Caco-2 (cell line): ENCODE measurements at regions not wholly inside any gene's neighbourhood (a gene's known extent, or its start where the extent isn't known, plus 50 kb on each side); places are given as distances from the start of the nearest gene placed in this dataset.

ENCODE experiments used
- BruUV-seq: library from RNA; stranded (reverse); fragments of 400-500 nt; replicated peaks from 2 replicates; lab custom pipeline; 2021; lab: Mats Ljungman, UMichigan
- CTCF ChIA-PET: fragments of 300-600 bp; sonication (Branson Sonifier 250); formaldehyde crosslinking; loops from one replicate; lab custom pipeline; 2022; ENCODE audit warnings: antibody characterized with exemption; lab: Charles Lee
- POLR2A ChIA-PET: fragments of 300-600 bp; sonication (Branson Sonifier 250); formaldehyde crosslinking; loops from one replicate; lab custom pipeline; 2022; ENCODE audit warnings: antibody characterized with exemption; lab: Charles Lee
- DNase-seq, 2 experiments: peaks; one replicate each; pipeline versions ENCODE4 v3.0.0 to v3.0.0-alpha.2; 2020 to 2022
- H3K27me3 ChIP-seq: replicated peaks from 2 replicates; pipeline ENCODE4 v1.6.0; 2011; ENCODE audit warnings: low read length; ENCODE audit not compliant: control insufficient read depth, insufficient read depth
- H3K36me3 ChIP-seq: 2 replicates; pipeline ENCODE4 v1.5.1; 2011; ENCODE audit warnings: low read length; ENCODE audit not compliant: control insufficient read depth, insufficient read depth
- H3K4me1 ChIP-seq: fragments of 250-450 bp; sonication (Bioruptor Pico); 2 replicates; pipeline ENCODE4 v1.5.1; 2020; ENCODE audit warnings: mild to moderate bottlenecking
- H3K4me3 ChIP-seq: 2 replicates; pipeline ENCODE4 v1.5.1; 2011; ENCODE audit warnings: low read depth, mild to moderate bottlenecking, control low read depth, low read length
- H3K9me3 ChIP-seq: fragments of 250-450 bp; sonication (Bioruptor Pico); 2 replicates; pipeline ENCODE4 v1.5.1; 2020; ENCODE audit warnings: mild to moderate bottlenecking, moderate library complexity
- H3K27ac Mint-ChIP-seq: one replicate; pipeline ENCODE4 v1.8.0; 2022; ENCODE audit warnings: mixed read lengths; ENCODE audit not compliant: unreplicated experiment
- H3K27me3 Mint-ChIP-seq: one replicate; pipeline ENCODE4 v1.8.0; 2022; ENCODE audit warnings: mixed read lengths; ENCODE audit not compliant: insufficient read depth, unreplicated experiment
- H3K36me3 Mint-ChIP-seq: one replicate; pipeline ENCODE4 v1.8.0; 2022; ENCODE audit warnings: mild to moderate bottlenecking, mixed read lengths; ENCODE audit not compliant: insufficient read depth, unreplicated experiment
- H3K4me1 Mint-ChIP-seq: one replicate; pipeline ENCODE4 v1.8.0; 2022; ENCODE audit warnings: low read depth, mixed read lengths; ENCODE audit not compliant: unreplicated experiment
- H3K4me3 Mint-ChIP-seq: one replicate; pipeline ENCODE4 v1.8.0; 2022; ENCODE audit warnings: mild to moderate bottlenecking, moderate library complexity, mixed read lengths; ENCODE audit not compliant: unreplicated experiment
- H3K9me3 Mint-ChIP-seq: one replicate; pipeline ENCODE4 v1.8.0; 2022; ENCODE audit warnings: mixed read lengths; ENCODE audit not compliant: unreplicated experiment
- intact Hi-C: fragments of 100-400 bp; cut with micrococcal nuclease; formaldehyde crosslinking; loops from one replicate; pipeline ENCODE4 v1.10.0; 2022; ENCODE audit not compliant: unreplicated experiment
- TF ChIP-seq, protein P1 (sequence below), 2 experiments: fragments of 200-600 bp in 1 of 2; IDR thresholded peaks; 1 replicate in 1 of 2; 2 replicates in 1 of 2; pipeline versions ENCODE4 v1.5.1 to v1.8.0; 2011 to 2022; ENCODE audit warnings: antibody characterized with exemption in 1 of 2, control low read depth in 1 of 2, inconsistent platforms in 1 of 2, low read depth in 1 of 2, low read length in 1 of 2, mild to moderate bottlenecking in 1 of 2, moderate library complexity in 1 of 2; ENCODE audit not compliant: insufficient read depth in 1 of 2, severe bottlenecking in 1 of 2, unreplicated experiment in 1 of 2

DNA sequence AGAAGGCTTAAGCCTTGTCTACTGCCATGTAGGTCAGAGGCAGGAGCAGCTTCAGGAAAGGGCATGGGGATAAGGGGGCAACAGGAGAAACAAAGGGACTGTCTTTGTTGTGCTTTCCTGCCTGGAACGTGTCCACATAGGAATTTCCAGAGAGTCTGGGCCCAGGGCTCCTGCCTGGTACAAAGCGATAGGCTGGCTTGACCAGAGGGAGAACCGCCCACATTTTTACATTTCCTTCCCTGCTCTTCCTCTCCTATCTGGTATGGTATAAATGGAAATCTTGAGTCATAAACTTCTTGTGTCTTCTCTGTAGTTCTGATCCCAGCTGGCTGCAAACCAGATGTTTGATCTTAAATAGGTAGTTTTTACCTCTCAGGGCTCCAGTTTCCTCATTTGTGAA lies 414.8 kb downstream of the HRH4 start:
- Mint-ChIP-seq H3K4me1 (no peaks in the 10 kb centered on the region), H3K27me3 (no peaks in the 10 kb centered on the region), H3K36me3 (no peaks in the 10 kb centered on the region), H3K4me3 (no peak overlapping the region), H3K9me3 (no peaks in the 10 kb centered on the region), H3K27ac (no peak overlapping the region)
- Histone ChIP-seq H3K4me1 (no peaks in the 10 kb centered on the region), H3K27me3 (no peaks in the 10 kb centered on the region), H3K4me3 (no peak overlapping the region), H3K9me3 (no peaks in the 10 kb centered on the region), H3K36me3 (no peaks in the 10 kb centered on the region)
- DNase-seq = no peak
- POLR2A ChIA-PET = no interaction called here
- BruUV-seq = no TSS peak
- CTCF ChIA-PET = no interaction called here
- intact Hi-C loops = loop anchor here (5.0 kb wide), 1 partner anchor 957 kb away; no protein-coding TSS in a partner anchor
- TF ChIP-seq, protein P1, sequence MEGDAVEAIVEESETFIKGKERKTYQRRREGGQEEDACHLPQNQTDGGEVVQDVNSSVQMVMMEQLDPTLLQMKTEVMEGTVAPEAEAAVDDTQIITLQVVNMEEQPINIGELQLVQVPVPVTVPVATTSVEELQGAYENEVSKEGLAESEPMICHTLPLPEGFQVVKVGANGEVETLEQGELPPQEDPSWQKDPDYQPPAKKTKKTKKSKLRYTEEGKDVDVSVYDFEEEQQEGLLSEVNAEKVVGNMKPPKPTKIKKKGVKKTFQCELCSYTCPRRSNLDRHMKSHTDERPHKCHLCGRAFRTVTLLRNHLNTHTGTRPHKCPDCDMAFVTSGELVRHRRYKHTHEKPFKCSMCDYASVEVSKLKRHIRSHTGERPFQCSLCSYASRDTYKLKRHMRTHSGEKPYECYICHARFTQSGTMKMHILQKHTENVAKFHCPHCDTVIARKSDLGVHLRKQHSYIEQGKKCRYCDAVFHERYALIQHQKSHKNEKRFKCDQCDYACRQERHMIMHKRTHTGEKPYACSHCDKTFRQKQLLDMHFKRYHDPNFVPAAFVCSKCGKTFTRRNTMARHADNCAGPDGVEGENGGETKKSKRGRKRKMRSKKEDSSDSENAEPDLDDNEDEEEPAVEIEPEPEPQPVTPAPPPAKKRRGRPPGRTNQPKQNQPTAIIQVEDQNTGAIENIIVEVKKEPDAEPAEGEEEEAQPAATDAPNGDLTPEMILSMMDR (IDR thresholded peaks at IDR 0.05; ENCODE audit: insufficient read depth in 1 of 2, low read depth in 1 of 2, low read length in 1 of 2, severe bottlenecking in 1 of 2, unreplicated experiment in 1 of 2) = no peak

DNA sequence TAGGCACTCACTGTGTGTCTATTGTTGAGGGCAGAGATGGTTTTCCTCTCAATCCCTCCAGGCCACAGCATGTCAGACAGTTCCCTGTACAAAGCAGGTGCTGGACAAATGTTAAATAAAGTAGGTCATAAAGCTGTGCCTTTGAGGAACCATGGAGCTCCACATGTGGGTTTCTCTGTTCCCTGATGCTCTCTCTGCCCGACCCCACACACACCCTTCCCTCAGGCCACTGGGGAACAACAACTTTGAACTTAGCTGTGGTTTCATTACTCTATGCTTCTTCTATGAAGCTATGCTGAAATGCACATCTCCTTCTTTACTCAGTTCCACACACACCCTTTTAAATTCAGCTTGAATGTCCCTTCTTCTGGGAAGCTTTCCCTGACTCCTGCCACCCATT lies 415.3 kb downstream of the HRH4 start:
- no peak for DNase-seq
- H3K9me3 ChIP-seq = no peaks in the 10 kb centered on the region
- Mint-ChIP-seq H3K4me3 (no peak overlapping the region), H3K4me1 (no peaks in the 10 kb centered on the region), H3K27ac (no peak overlapping the region), H3K9me3 (no peaks in the 10 kb centered on the region), H3K27me3 (no peaks in the 10 kb centered on the region), H3K36me3 (no peaks in the 10 kb centered on the region)
- H3K4me1 ChIP-seq = no peaks in the 10 kb centered on the region
- no peaks in the 10 kb centered on the region for H3K36me3 ChIP-seq
- TF ChIP-seq, protein P1 (IDR thresholded peaks at IDR 0.05; ENCODE audit: insufficient read depth in 1 of 2, low read depth in 1 of 2, low read length in 1 of 2, severe bottlenecking in 1 of 2, unreplicated experiment in 1 of 2) = no peak
- ChIA-PET CTCF (no interaction called here), POLR2A (no interaction called here)
- no peak overlapping the region for H3K4me3 ChIP-seq
- no TSS peak for BruUV-seq
- intact Hi-C loops = loop anchor here (5.0 kb wide), 1 partner anchor 957 kb away; no protein-coding TSS in a partner anchor
- no peaks in the 10 kb centered on the region for H3K27me3 ChIP-seq

DNA sequence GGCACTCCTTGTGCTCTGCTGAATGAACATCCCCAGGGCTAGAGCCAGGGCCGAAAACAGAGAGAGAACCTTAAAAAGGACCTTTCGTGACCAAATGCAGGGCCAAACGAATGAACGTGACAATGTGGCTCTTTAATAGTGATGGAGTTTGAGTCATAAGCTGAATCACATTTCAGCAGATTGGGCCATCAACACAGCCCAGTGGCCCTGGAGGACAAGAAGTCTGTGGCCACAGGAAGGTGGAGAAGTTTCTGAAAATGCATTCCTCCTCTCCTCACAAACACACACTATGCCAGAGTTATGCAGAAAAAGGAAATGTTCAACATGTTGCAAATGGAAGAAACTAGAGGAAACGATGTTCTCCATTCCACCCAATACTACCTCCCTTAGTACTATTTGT lies 415.8 kb downstream of the HRH4 start:
- Mint-ChIP-seq H3K27ac (no peak overlapping the region), H3K36me3 (no peaks in the 10 kb centered on the region), H3K4me3 (no peak overlapping the region), H3K9me3 (no peaks in the 10 kb centered on the region), H3K4me1 (no peaks in the 10 kb centered on the region), H3K27me3 (no peaks in the 10 kb centered on the region)
- intact Hi-C loops = loop anchor here (5.0 kb wide), 1 partner anchor 956 kb away; no protein-coding TSS in a partner anchor
- ChIA-PET POLR2A (no interaction called here), CTCF (no interaction called here)
- BruUV-seq = no TSS peak
- Histone ChIP-seq H3K36me3 (no peaks in the 10 kb centered on the region), H3K4me1 (no peaks in the 10 kb centered on the region), H3K4me3 (no peak overlapping the region), H3K9me3 (no peaks in the 10 kb centered on the region), H3K27me3 (no peaks in the 10 kb centered on the region)
- TF ChIP-seq, protein P1 (IDR thresholded peaks at IDR 0.05; ENCODE audit: insufficient read depth in 1 of 2, low read depth in 1 of 2, low read length in 1 of 2, severe bottlenecking in 1 of 2, unreplicated experiment in 1 of 2) = no peak
- no peak for DNase-seq
